ENCODE measurements at regions not wholly inside any gene's neighbourhood (a gene's known extent, or its start where the extent isn't known, plus 50 kb on each side); places are given as distances from the start of the nearest gene placed in this dataset.

- H3K23me2 ChIP-seq (ENCODE audit: low read depth, low read length) = no peaks in the 10 kb centered on the region
- H3K23ac ChIP-seq (ENCODE audit: insufficient read length) = no peak overlapping the region
- H3K4ac ChIP-seq (replicated peaks; ENCODE audit: insufficient read length, low read depth, low read length) = no peak overlapping the region
- H2AK5ac ChIP-seq (ENCODE audit: low read depth, low read length) = no peak overlapping the region
- 86% methylated on average over 6 of the region's 6 CpGs; no CpG with 5 or more reads in 1 of the 2 experiments for WGBS, 2 experiments (ENCODE audit: extremely low coverage in 1 of 2, insufficient coverage in 1 of 2, insufficient read length in 1 of 2, insufficient replicate concordance in 2 of 2, low coverage in 1 of 2, low lambda C conversion rate in 2 of 2, missing lambda C conversion rate in 1 of 2)
- no peak overlapping the region for H4K91ac ChIP-seq (replicated peaks; ENCODE audit: insufficient read length, low read length)
- no peak for TF ChIP-seq MAX (IDR thresholded peaks at IDR 0.05)
- no peak for TF ChIP-seq E2F6 (IDR thresholded peaks at IDR 0.05)
- H2BK5ac ChIP-seq (ENCODE audit: low read depth, low read length) = no peak overlapping the region
- FAIRE-seq = no peak
- POLR2A ChIA-PET (ENCODE audit: partially characterized antibody) = no interaction called here
- H3K4me1 ChIP-seq (replicated peaks in 1 of 4; ENCODE audit: control insufficient read depth in 3 of 4, insufficient read depth in 4 of 4, low read length in 3 of 4) = no peaks in the 10 kb centered on the region
- CTCF ChIA-PET (ENCODE audit: partially characterized antibody) = no interaction called here
- H3K18ac ChIP-seq (ENCODE audit: extremely low read depth, low read length) = no peak overlapping the region
- no peaks in the 10 kb centered on the region for H3K79me1 ChIP-seq (ENCODE audit: low read depth, low read length)
- no peak overlapping the region for H3K14ac ChIP-seq (ENCODE audit: insufficient read length)
- H3K27me3 ChIP-seq (replicated peaks in 1 of 4; ENCODE audit: control insufficient read depth in 3 of 4, extremely low read depth in 1 of 4, insufficient read depth in 3 of 4, low read length in 3 of 4) = no peaks in the 10 kb centered on the region
- H3K79me2 ChIP-seq (ENCODE audit: control insufficient read depth in 1 of 2, insufficient read depth in 2 of 2, low read length in 2 of 2) = no peaks in the 10 kb centered on the region
- H4K8ac ChIP-seq (ENCODE audit: extremely low read depth, insufficient read depth, low read length) = no peak overlapping the region
- DNase-seq (ENCODE audit: low read depth in 1 of 2, low spot score in 2 of 2) = no peak
- H2BK12ac ChIP-seq (ENCODE audit: low read depth, low read length) = no peak overlapping the region
- H3K4me2 ChIP-seq (ENCODE audit: insufficient read depth in 1 of 2, low read depth in 2 of 2, low read length in 2 of 2) = no peak overlapping the region
- H2BK15ac ChIP-seq (ENCODE audit: low read length) = no peak overlapping the region
- no peak overlapping the region for H3K4me3 ChIP-seq (ENCODE audit: extremely low read depth in 1 of 4, insufficient read depth in 2 of 4, low read depth in 3 of 4, low read length in 4 of 4)
- no peak overlapping the region for H2AFZ ChIP-seq (ENCODE audit: low read length)
- H3K9me3 ChIP-seq (ENCODE audit: insufficient read depth in 2 of 2, low read depth in 1 of 2, low read length in 1 of 2) = no peaks in the 10 kb centered on the region
- H4K20me1 ChIP-seq (replicated peaks in 1 of 2; ENCODE audit: control insufficient read depth in 1 of 2, insufficient read depth in 2 of 2, low read length in 2 of 2) = no peaks in the 10 kb centered on the region
- no peak overlapping the region for H2BK120ac ChIP-seq (replicated peaks; ENCODE audit: low read depth, low read length)
- H3K56ac ChIP-seq (replicated peaks; ENCODE audit: insufficient read length, low read depth, low read length) = no peak overlapping the region
- no peak overlapping the region for H2BK20ac ChIP-seq (ENCODE audit: low read length)
- no peak overlapping the region for H3K9ac ChIP-seq (replicated peaks in 1 of 4; ENCODE audit: extremely low read depth in 1 of 4, low read depth in 3 of 4, low read length in 3 of 4)
- no peaks in the 10 kb centered on the region for H3K36me3 ChIP-seq (ENCODE audit: control insufficient read depth in 2 of 4, insufficient read depth in 4 of 4, low read length in 3 of 4)
- H3K27ac ChIP-seq (ENCODE audit: low read depth, low read length) = no peak overlapping the region
- H4K5ac ChIP-seq (ENCODE audit: insufficient read length, low read depth, low read length) = no peak overlapping the region
Measured at GRCh38 chr1:172837816-172838679, 179.1 kb downstream of the FASLG start.

Data from H1 (cell line).